HG03066 (cell line): ENCODE measurements at regions not wholly inside any gene's neighbourhood (a gene's known extent, or its start where the extent isn't known, plus 50 kb on each side); places are given as distances from the start of the nearest gene placed in this dataset.

ENCODE experiments used
- ATAC-seq: cut with Tn5 transposase; IDR thresholded peaks from one replicate; pipeline ENCODE4 v1.9.1; 2021; ENCODE audit warnings: low read depth; ENCODE audit not compliant: unreplicated experiment

DNA sequence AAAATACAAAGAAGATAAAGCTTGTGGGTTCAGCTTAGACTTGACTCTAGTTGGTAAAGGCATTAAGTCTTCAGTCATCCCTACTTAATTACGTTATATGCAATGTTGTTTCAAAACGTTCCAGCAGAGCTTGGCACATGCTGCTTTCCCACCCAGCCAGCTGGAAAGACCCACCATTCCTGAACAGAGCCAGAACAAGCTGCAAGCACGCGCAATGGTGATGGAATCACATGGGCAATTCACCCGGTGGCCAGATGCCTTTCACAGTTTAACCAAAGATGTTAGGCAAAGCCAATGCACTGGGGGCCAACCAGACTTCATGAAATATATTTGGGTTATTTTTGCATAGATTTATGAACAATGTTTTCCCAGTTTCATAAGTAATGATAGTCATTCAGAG lies 123.4 kb upstream of the CDH20 start:
- ATAC-seq = no peak

GRCh38 chr18:61216051-61216450 lies 117.2 kb upstream of the CDH20 start:
- no peak for ATAC-seq

GRCh38 chr18:61222206-61222605 lies 111.0 kb upstream of the CDH20 start:
- ATAC-seq = no peak

GRCh38 chr18:61225336-61225735 lies 107.9 kb upstream of the CDH20 start:
- ATAC-seq = no peak

DNA sequence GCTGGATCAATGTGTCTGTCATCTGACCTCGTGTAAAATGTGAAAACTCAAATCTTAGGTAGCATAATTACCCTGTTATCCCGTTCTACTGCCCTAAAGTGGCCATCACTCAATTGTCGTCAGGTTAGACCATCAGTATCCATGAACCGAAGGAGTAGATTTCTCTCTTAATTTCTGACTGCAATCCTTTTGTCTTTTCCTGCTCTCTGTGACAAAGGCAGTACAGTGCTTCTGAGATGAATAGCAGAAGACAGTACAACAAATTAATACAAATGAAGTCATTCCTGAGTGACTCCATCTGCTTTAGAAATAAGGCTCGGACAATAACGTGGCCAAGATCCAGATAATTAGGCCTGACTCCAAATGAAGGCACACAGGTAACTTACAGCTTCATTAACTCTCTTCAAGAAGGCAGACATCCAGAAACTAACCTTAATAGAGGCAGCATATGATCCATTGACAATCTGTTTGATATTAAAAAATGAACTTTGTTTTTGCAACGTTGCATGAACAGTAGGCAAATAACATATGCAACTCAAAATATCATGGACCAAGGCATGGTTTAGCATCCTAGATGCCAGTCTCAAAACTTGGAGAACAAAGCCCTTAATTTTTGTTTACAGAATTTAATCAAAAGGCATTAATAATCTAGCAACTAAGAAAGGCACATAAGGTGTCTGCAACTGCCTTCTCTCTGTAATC lies 96.7 kb upstream of the CDH20 start:
- ATAC-seq = no peak

DNA sequence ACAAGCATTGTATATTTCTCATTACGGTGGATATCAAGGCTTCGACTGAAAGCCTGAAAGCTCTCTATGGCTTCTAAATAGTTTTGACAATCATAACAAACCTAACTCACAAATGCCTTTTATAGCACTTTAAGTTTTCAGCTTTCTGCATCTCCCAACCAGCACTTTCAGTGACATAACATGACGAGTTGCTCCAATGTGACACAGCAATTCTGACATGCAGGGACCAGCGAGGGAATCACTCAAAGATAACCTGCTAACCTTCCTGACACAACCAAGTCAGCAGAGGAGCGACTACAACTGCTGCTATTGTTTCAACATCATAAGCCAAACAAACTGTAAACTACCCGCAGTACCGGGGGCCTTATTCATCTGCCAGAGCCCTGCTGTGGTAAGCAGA lies 95.7 kb upstream of the CDH20 start:
- ATAC-seq = no peak

DNA sequence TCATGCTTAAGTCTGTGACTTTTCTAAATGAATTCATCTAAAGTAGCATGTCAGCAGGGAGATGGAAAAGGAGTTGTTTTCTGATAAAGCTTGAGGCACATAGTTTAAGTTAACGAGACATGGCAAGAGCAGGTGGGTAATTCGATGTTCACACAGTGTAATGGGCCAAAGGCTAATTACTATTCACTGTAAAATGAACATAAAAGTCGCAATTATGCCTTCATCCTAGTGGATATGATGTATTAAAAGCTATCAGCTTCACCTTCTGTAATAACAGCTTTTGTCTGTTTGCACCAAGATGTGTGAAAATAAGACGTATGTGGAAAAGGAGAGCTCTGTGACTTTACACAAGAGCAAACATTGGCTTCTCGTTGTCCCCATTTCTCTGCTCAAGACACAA lies 94.2 kb upstream of the CDH20 start:
- ATAC-seq = no peak

GRCh38 chr18:61241260-61241853 lies 91.9 kb upstream of the CDH20 start:
- no peak for ATAC-seq

DNA sequence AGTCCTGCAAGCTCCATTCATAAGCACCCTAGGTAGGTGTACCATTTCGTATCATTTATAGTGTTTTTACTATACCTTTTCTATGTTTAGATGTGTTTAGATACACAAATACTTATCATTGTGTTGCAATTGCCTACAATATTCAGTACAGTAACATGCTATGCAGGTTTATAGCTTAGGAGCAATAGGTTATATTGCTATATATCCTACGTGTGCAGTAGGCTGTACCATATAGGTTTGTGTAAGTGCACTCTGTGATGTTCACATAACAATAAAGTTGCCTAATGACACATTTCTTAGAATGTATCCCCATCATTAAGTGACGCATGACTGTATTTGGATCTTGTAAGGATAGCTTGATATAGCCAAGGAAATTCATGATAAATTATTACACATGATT lies 88.6 kb upstream of the CDH20 start:
- no peak for ATAC-seq

GRCh38 chr18:61245276-61245675 lies 88.0 kb upstream of the CDH20 start:
- ATAC-seq = no peak

DNA sequence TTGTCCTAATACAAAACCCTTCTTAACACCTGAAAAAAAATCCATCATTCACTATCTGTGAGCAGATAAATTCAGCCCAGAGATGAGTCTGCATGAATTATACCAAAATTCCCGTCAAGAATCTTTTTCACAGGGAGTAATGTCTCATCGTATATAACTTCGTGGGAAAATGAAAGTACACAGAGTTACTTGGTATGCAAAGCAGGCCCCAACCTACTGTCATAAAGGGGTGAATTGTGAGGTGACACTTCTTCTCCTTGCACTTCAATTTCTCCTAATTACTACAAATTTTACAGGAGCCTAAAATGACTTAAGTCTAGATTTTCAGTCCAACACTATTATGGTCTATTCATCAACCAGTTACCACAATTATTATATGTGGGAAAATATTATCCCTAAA lies 84.6 kb upstream of the CDH20 start:
- no peak for ATAC-seq

DNA sequence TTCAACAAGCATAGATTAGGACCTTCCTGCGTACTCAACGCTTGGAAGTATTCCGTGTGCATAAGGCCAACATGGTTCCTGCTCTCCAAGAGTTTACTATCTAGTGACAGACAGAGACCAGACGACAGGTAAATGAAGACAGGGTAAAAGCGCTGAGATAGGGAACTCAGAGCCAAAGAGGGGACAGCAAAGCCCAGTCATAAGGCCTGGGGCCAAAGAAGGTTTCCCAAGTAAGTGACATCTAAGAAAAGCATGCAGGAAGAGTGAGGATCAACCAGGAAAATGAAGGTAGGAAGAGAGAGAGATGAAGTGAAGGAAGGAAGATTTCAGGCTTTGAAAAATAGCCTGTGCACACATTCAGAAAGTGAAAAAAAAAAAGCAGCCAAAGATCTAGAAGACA lies 76.9 kb upstream of the CDH20 start:
- ATAC-seq = no peak

- no peak for ATAC-seq
These were observed 71.4 kb upstream of the CDH20 start for GRCh38 chr18:61261870-61262269.

- ATAC-seq = no peak
These were observed 60.4 kb upstream of the CDH20 start for GRCh38 chr18:61272793-61273192.

DNA sequence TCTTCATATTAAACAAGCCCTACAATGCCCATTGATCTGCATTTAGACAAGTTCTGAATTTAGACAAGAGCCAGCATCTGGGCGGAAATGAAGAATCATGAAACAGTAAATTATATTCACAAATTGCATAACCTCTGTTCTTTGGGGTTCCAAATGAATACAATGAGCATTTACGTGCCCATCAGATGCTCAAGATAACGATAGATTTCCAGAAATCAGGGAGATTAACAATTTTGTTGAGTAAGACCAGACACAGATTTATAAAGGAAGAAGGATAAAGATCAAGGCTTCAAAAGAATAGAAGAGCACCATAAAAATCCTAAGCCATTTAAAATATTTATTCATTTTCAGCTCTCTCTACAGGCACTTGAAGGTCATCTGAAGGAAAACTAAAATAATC lies 59.7 kb upstream of the CDH20 start:
- ATAC-seq = no peak

DNA sequence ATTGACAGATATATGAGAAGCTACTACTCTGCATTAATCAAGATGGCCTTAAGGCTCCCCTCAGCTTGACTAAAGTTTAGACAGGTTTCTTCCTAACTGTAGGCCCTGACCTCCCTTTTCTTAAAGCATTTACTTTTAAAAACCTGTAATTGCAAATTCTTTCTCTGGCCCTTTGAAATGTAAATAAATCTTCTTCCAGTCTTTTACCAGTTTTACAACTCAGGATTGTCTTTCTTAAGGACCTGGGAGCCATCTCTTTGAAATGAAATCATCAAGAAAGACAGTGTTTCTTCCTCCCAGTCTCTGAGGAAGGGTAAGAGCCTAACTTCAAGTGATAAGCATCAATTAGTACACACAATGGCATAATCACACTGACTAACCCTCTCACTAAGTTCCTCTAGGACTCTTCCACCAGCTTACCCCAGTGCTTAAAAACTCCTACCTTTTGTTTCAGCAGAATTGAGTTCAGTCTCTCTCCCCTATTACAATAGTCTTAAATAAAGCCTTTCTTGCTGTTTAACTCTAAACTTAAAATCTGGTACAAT lies 58.7 kb upstream of the CDH20 start:
- no peak for ATAC-seq

DNA sequence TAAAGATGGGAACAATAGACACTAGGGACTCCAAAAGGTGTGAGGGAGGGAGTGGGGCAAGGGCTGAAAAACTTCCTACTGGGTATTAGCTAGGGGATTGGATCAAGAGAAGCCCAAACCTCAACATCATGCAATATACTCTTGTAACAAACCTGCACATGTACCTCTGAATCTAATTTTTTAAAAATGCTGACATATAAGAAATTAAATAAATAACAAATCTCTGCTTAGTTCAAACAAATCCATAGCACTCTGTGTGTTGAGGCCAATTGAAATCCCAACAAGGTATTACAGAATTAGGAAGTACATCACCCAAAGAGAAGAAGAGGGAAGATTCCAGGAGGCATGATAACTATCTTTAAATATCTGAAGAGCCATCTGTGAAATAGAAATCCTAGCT lies 55.4 kb upstream of the CDH20 start:
- no peak for ATAC-seq

- no peak for ATAC-seq
These were observed 51.8 kb upstream of the CDH20 start for GRCh38 chr18:61281431-61281830.

DNA sequence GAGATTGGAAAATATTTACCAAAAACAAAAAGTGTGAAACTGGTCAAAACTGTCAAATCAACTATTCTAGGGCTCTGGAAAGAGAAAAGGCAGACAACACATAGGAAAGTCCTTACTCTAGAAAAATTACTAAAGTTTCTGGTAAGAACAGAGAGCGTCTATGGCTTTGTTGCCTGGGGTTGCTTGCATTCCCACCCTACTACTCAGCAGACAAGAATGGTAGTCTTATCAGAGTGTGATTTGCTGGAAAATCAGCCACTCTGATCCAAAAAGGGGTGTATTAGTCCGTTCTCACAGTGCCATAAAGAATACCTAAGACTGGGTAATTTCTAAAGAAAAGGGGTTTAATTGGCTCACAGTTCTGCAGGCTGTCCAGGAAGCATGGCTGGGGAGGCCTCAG lies 50.3 kb upstream of the CDH20 start:
- ATAC-seq = no peak
